ENCODE measurements at regions not wholly inside any gene's neighbourhood (a gene's known extent, or its start where the extent isn't known, plus 50 kb on each side); places are given as distances from the start of the nearest gene placed in this dataset. TPM values are rescaled to one million over a fixed set of nuclear protein-coding genes. Genes with fewer than 3 reads are reported as not detected.

Small RNAs in the stretch of these regions (small RNA-seq; reads per million reads assigned to genes)
- not detected for gene AC119618.1 (ENCODE audit: insufficient read length, low read depth, low replicate concordance)
- gene RNA5SP499 (ENCODE audit: insufficient read length, low read depth, low replicate concordance), result not detected

Data from B cell (primary cell).